COLO829 (cell line): ENCODE measurements at regions not wholly inside any gene's neighbourhood (a gene's known extent, or its start where the extent isn't known, plus 50 kb on each side); places are given as distances from the start of the nearest gene placed in this dataset.

Source experiments
- DNase-seq: peaks from one replicate; pipeline ENCODE4 v3.0.0; 2012; ENCODE audit warnings: low spot score

DNA sequence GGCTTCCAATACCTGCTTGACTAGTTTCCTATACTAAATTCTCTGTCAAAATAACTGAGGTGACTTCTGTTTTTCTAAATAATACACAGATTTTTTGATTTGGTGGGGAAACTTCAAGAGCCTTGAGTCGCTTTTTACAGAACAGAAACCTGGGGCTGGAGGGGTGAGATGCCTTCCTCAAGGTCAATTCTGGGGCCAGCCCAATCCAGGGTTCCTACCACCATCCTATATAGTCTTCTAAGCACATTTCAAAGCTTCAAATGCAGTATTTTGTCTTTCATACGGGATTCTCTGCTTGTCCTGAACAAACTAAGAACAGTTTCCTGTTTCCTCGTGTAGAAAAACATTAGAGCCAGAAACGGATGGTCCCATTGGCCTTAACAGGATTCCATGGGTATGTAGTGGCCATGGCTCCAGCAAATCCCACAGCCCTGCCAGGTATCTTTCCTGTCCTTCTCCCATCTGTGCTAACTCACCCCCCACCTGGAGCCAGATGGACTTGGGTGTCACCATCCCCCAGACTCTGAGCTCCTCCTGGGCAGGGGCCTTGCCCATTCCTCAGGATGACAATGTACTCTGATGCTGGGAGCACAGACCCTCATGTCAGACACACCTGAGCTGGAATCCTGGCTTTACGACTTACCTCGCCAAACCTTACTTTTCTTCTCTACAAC lies 146.9 kb downstream of the KLF13 start:
- no peak for DNase-seq

- no peak for DNase-seq
Observed at GRCh38 chr15:31474059-31474868, 147.6 kb downstream of the KLF13 start.

GRCh38 chr15:31476236-31476810 lies 149.7 kb downstream of the KLF13 start:
- no peak for DNase-seq

GRCh38 chr15:31476866-31477265 lies 150.2 kb downstream of the KLF13 start:
- DNase-seq, result no peak

GRCh38 chr15:31477301-31477700 lies 150.7 kb downstream of the KLF13 start:
- no peak for DNase-seq

- DNase-seq, result no peak
Observed at GRCh38 chr15:31477851-31478701, 151.4 kb downstream of the KLF13 start.

- no peak for DNase-seq
Observed at GRCh38 chr15:31478702-31479221, 152.1 kb downstream of the KLF13 start.

GRCh38 chr15:31480356-31481025 lies 153.9 kb downstream of the KLF13 start:
- DNase-seq, result no peak

GRCh38 chr15:31481142-31481541 lies 154.5 kb downstream of the KLF13 start:
- DNase-seq, result no peak

- no peak for DNase-seq
Observed at GRCh38 chr15:31482122-31482922, 155.7 kb downstream of the KLF13 start.

DNA sequence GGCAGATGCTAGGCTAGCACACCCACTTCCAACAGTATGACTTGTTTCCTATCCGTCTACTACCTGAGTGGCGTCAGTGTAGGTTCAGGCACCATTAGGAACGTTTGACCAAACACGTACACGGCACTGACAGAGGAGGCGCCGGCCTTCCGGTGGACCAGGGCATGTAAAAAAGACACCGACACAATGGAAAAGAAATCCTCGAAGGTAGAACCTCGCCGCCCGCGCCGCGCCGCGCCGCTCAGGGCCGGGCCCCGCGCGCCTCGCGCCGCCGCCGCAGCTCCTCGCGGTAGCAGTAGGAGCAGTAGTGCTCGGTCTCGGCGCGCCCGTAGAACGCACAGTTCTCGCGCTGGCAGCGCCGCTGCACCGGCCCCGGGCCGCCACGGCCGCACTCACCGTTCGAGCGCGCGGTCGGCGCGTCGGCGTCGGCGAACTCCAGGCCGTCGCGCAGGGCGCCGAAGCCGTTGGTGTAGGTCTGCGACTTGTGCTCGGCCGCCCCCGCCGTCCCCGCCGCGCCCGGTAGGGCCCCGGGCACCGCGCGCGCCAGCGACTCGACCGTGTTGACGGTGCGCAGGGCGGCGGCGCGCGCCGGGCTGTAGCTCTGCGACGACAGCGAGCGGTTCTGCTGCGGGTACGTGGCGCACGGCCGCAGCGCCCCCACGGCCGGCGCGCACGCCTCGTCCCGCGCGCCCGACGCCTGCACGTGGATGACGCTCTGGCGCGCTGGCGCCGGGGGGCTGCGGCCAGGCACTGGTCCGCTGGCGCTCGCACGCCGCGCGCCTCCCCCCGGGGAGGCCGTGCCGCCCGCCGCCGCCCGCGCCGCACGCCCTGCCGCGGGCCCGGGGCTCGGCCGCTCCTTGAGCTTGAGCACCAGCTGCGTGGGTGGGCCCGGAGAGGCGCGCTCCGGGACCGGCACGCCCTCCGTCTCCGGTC lies 156.7 kb downstream of the KLF13 start:
- DNase-seq, result no peak

GRCh38 chr15:31483986-31484951 lies 157.6 kb downstream of the KLF13 start:
- no peak for DNase-seq

DNA sequence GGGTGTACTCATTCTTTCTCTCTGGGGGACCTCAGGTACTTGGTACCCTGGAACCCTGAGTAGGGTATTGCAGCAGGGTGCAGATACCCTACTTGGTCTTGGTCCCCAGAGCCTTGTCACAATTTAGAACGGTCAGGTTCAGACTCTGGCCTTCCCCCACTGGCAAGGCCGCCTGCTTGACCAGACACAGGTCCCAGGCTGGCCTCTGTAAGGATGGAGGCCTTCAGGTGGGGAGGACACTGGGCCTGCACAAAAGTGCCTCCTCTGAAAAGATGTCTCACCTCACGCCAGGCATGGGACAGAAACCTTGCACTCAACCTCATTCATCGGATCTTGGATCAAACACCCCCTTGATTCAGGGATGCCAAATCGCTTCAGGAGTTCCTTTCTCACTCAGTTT lies 158.4 kb downstream of the KLF13 start:
- no peak for DNase-seq

GRCh38 chr15:31485431-31485830 lies 158.8 kb downstream of the KLF13 start:
- DNase-seq, result no peak

- DNase-seq, result no peak
Observed at GRCh38 chr15:31485911-31486461, 159.4 kb downstream of the KLF13 start.

- no peak for DNase-seq
Observed at GRCh38 chr15:31486506-31486905, 159.9 kb downstream of the KLF13 start.

DNA sequence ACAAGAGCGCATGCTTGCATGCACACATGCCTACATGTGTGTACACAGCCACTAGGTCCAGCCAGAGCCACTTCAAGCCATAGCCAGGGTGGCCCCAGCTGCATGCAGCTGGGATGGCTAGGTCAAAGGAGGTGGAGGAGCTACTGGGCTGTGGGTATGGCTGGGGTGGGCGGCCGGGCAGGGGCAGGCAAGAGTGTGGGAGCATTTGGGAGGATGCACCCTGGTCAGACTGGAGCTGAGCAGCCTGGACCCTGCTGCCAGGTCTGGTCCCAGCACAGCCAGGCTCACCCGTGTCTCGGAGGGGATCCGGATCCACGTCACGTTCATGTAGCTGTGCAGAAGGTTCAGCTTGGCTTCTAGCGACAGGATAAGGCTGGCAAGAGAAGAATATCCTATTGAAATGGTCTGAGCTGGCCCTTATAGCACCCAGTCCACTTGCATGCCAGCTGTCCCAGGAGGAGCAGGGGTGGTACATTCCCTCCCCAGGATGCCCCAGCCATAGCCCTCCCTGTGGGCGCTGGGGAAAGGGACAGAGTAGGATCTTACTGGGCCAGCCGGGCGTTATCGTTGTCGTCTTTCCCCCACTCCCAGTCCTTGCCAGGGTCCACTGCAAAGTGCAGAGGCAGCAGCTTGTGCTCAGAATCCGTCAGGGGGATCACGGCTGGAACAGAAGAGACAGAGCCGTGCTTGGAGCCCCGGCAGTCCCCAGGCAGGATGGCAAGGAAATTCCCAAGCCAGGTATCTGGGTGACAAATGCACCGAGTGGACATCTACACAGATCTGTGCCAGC lies 160.5 kb downstream of the KLF13 start:
- DNase-seq, result no peak
